IMR-90 (cell line): ENCODE measurements at regions not wholly inside any gene's neighbourhood (a gene's known extent, or its start where the extent isn't known, plus 50 kb on each side); places are given as distances from the start of the nearest gene placed in this dataset.
"Not testable (repeated sequence)": the region's sequence is repeated elsewhere in the genome, so short reads cannot be mapped to it uniquely, and the experiment has no call there.

Source experiments
- ATAC-seq: fragments of 200-7000 bp; cut with Tn5 transposase; 2 replicates; pipeline ENCODE4 v1.9.1; 2020; ENCODE audit warnings: low read depth, mild to moderate bottlenecking, moderate library complexity
- BruUV-seq: library from RNA; stranded (reverse); fragments of 400-500 nt; replicated peaks from 2 replicates; lab custom pipeline; 2021; lab: Mats Ljungman, UMichigan
- CTCF ChIA-PET: fragments of 300-600 bp; formaldehyde crosslinking; extraction: SDS; loops from one replicate; lab custom pipeline; 2021; ENCODE audit warnings: antibody characterized with exemption; lab: Yijun Ruan, JAX
- POLR2A ChIA-PET: fragments of 300-600 bp; sonication (Branson Sonifier 250); formaldehyde crosslinking; loops from one replicate; lab custom pipeline; 2022; ENCODE audit warnings: antibody characterized with exemption; ENCODE audit not compliant: unreplicated experiment; lab: Charles Lee
- DNase-seq: peaks from one replicate; pipeline ENCODE4 v3.0.0; 2013
- H2AFZ ChIP-seq: replicated peaks from 2 replicates; pipeline ENCODE3; 2013; ENCODE audit warnings: low read length, mild to moderate bottlenecking; ENCODE audit not compliant: poor library complexity
- H2AK5ac ChIP-seq: 2 replicates; pipeline ENCODE4 v1.6.1; 2013; ENCODE audit warnings: low read depth, low read length, inconsistent platforms
- H2AK9ac ChIP-seq: replicated peaks from 2 replicates; pipeline ENCODE3; 2013; ENCODE audit warnings: mild to moderate bottlenecking, low read depth, low read length, moderate library complexity; ENCODE audit not compliant: poor library complexity
- H2BK120ac ChIP-seq: 2 replicates; pipeline ENCODE4 v1.6.1; 2013; ENCODE audit warnings: low read depth, low read length, inconsistent platforms
- H2BK15ac ChIP-seq: 3 replicates; pipeline ENCODE4 v1.6.1; 2013; ENCODE audit warnings: low read depth, low read length, inconsistent platforms
- H2BK20ac ChIP-seq: 2 replicates; pipeline ENCODE4 v1.6.1; 2013; ENCODE audit warnings: low read depth, mild to moderate bottlenecking, inconsistent platforms, low read length, moderate library complexity
- H2BK5ac ChIP-seq: 2 replicates; pipeline ENCODE4 v1.6.1; 2013; ENCODE audit warnings: mild to moderate bottlenecking, low read depth, low read length, inconsistent platforms; ENCODE audit not compliant: poor library complexity, severe bottlenecking
- H3K14ac ChIP-seq: replicated peaks from 2 replicates; pipeline ENCODE4 v1.6.1; 2013; ENCODE audit warnings: low read depth, low read length, inconsistent platforms
- H3K18ac ChIP-seq: 2 replicates; pipeline ENCODE4 v1.6.1; 2013; ENCODE audit warnings: low read depth, low read length, control low read depth
- H3K23ac ChIP-seq: 2 replicates; pipeline ENCODE4 v1.6.1; 2013; ENCODE audit warnings: low read depth, low read length, inconsistent platforms
- H3K27ac ChIP-seq: 2 replicates; pipeline ENCODE4 v1.5.1; 2013; ENCODE audit warnings: mild to moderate bottlenecking, control low read depth, low read length; ENCODE audit not compliant: insufficient read depth
- H3K27me3 ChIP-seq: 2 replicates; pipeline ENCODE4 v1.6.1; 2013; ENCODE audit warnings: low read length; ENCODE audit not compliant: control insufficient read depth, insufficient read depth
- H3K36me3 ChIP-seq: 2 replicates; pipeline ENCODE4 v1.6.1; 2013; ENCODE audit warnings: low read length, mixed read lengths; ENCODE audit not compliant: control insufficient read depth, insufficient read depth
- H3K4ac ChIP-seq: 2 replicates; pipeline ENCODE4 v1.6.1; 2013; ENCODE audit warnings: low read depth, low read length, inconsistent platforms
- H3K4me1 ChIP-seq: 2 replicates; pipeline ENCODE4 v1.6.1; 2013; ENCODE audit warnings: low read length, mixed read lengths; ENCODE audit not compliant: control insufficient read depth, insufficient read depth
- H3K4me2 ChIP-seq: 2 replicates; pipeline ENCODE4 v1.6.1; 2013; ENCODE audit warnings: low read depth, mild to moderate bottlenecking, control low read depth, low read length, moderate library complexity
- H3K4me3 ChIP-seq: 2 replicates; pipeline ENCODE4 v1.5.1; 2013; ENCODE audit warnings: low read depth, mild to moderate bottlenecking, control low read depth, low read length, moderate library complexity; ENCODE audit not compliant: insufficient read depth
- H3K56ac ChIP-seq: 2 replicates; pipeline ENCODE4 v1.6.1; 2013; ENCODE audit warnings: low read length, inconsistent platforms; ENCODE audit not compliant: insufficient read depth; ENCODE audit errors: extremely low read depth
- H3K79me1 ChIP-seq, 2 experiments: 2 replicates each; pipeline ENCODE4 v1.6.1; 2013; ENCODE audit warnings: low read length in 2 of 2, inconsistent platforms in 1 of 2, low read depth in 1 of 2
- H3K9ac ChIP-seq: 2 replicates; pipeline ENCODE4 v1.6.1; 2013; ENCODE audit warnings: low read depth, low read length, control low read depth
- H3K9me1 ChIP-seq: 2 replicates; pipeline ENCODE4 v1.6.1; 2013; ENCODE audit warnings: low read length, inconsistent platforms; ENCODE audit not compliant: insufficient read depth
- H3K9me3 ChIP-seq: 2 replicates; pipeline ENCODE4 v1.6.1; 2013; ENCODE audit warnings: low read length; ENCODE audit not compliant: control insufficient read depth, insufficient read depth
- H4K20me1 ChIP-seq: 2 replicates; pipeline ENCODE4 v1.6.1; 2013; ENCODE audit warnings: low read length, inconsistent platforms; ENCODE audit not compliant: insufficient read depth
- H4K5ac ChIP-seq: 2 replicates; pipeline ENCODE4 v1.6.1; 2013; ENCODE audit warnings: mild to moderate bottlenecking, low read depth, low read length, control low read depth
- H4K8ac ChIP-seq, 2 experiments: 2 replicates each; pipeline ENCODE4 v1.6.1; 2013; ENCODE audit warnings: low read depth in 2 of 2, low read length in 2 of 2, control low read depth in 1 of 2, inconsistent platforms in 1 of 2
- H4K91ac ChIP-seq: 2 replicates; pipeline ENCODE4 v1.6.1; 2013; ENCODE audit warnings: low read depth, low read length, inconsistent platforms; ENCODE audit not compliant: insufficient read depth
- WGBS, 2 experiments: methylation state at CpG; one replicate each; pipeline versions ENCODE4 v1.1.5 to v1.1.7; 2013; ENCODE audit warnings: missing lambda C conversion rate in 2 of 2; ENCODE audit not compliant: insufficient read length in 1 of 2; ENCODE audit errors: extremely low coverage in 2 of 2; 5-methylcytosine and 5-hydroxymethylcytosine counted together
- dilution Hi-C: fragments of 300-500 bp; cut with HindIII; formaldehyde crosslinking; loops from one replicate; pipeline ENCODE4 v1.14.3; 2018; ENCODE audit warnings: low sequenced_read_pairs; ENCODE audit not compliant: unreplicated experiment
- in situ Hi-C: fragments of 300-500 bp; cut with MboI; formaldehyde crosslinking; loops from 3 replicates; pipeline ENCODE4 v1.14.3; 2019; ENCODE audit warnings: low sequenced_read_pairs, inconsistent platforms, mixed read lengths
- intact Hi-C: fragments of 100-400 bp; cut with micrococcal nuclease; formaldehyde crosslinking; loops from 2 replicates; pipeline ENCODE4 v1.10.0; 2022

DNA sequence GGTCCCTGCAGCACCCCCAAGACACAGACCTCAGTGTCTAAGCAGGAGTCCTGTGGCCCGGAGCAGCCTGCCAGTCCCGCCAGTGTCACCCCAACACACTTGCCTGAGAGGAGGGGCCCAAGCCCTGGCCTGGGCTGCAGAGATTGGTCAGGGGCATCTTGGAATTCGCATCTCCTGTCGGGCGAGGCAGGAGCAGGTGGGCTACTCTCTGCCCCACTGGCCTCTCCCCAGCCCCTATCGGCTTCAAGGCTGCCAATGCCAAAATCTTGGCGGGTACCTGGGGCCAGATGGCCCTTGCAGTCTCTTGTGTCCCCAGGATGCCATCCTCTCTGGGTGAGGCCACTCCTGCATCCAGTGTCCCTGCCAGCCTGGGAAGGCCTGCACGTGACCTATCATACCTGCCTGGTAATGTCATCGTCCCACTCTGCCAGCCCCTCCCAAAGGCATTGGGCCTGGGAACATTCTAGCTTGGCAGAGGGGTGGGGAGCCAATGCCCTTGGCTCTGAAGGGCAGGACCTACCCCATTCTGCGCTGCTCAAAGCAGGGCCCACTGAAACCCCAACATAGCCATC is 304.6 kb downstream of the CCDC74A start:
- H2AK5ac ChIP-seq, H3K79me1 ChIP-seq, H3K27ac ChIP-seq, H4K91ac ChIP-seq, BruUV-seq, H3K4ac ChIP-seq, H2BK120ac ChIP-seq, H3K4me2 ChIP-seq, H3K27me3 ChIP-seq, H3K4me1 ChIP-seq, ATAC-seq, H2BK5ac ChIP-seq, H3K9ac ChIP-seq, H4K20me1 ChIP-seq, intact Hi-C loops, in situ Hi-C loops, H2BK15ac ChIP-seq, H4K8ac ChIP-seq, H3K9me1 ChIP-seq, H3K4me3 ChIP-seq, H2BK20ac ChIP-seq, H2AFZ ChIP-seq, H2AK9ac ChIP-seq, H3K56ac ChIP-seq, H4K5ac ChIP-seq, dilution Hi-C loops, H3K14ac ChIP-seq, DNase-seq, H3K18ac ChIP-seq, H3K23ac ChIP-seq, POLR2A ChIA-PET, CTCF ChIA-PET, H3K36me3 ChIP-seq, H3K9me3 ChIP-seq: not testable (repeated sequence)
- WGBS, 2 experiments: 93% methylated on average over 2 of the region's 10 CpGs; no CpG with 5 or more reads in 1 of the 2 experiments

- H3K4me1 ChIP-seq, DNase-seq, H3K18ac ChIP-seq, H3K14ac ChIP-seq, H3K9ac ChIP-seq, H3K27ac ChIP-seq, H3K4ac ChIP-seq, ATAC-seq, POLR2A ChIA-PET, H3K4me2 ChIP-seq, intact Hi-C loops, H3K36me3 ChIP-seq, H3K23ac ChIP-seq, H2AK5ac ChIP-seq, H3K27me3 ChIP-seq, H2AFZ ChIP-seq, CTCF ChIA-PET, BruUV-seq, H3K56ac ChIP-seq, H3K79me1 ChIP-seq, H4K8ac ChIP-seq, H3K4me3 ChIP-seq, H2BK120ac ChIP-seq, H2BK5ac ChIP-seq, in situ Hi-C loops, H4K91ac ChIP-seq, H4K20me1 ChIP-seq, H4K5ac ChIP-seq, H2AK9ac ChIP-seq, H2BK20ac ChIP-seq, H2BK15ac ChIP-seq, H3K9me3 ChIP-seq, dilution Hi-C loops, H3K9me1 ChIP-seq: not testable (repeated sequence)
- WGBS, 2 experiments: no CpG with 5 or more reads among the region's 4 CpGs
Observed at GRCh38 chr2:131832917-131833316, 305.2 kb downstream of the CCDC74A start.
